GM21528 (cell line): ENCODE measurements at regions not wholly inside any gene's neighbourhood (a gene's known extent, or its start where the extent isn't known, plus 50 kb on each side); places are given as distances from the start of the nearest gene placed in this dataset.

ENCODE experiments used
- ATAC-seq: cut with Tn5 transposase; IDR thresholded peaks from one replicate; pipeline ENCODE4 v1.9.1; 2021; ENCODE audit warnings: mild to moderate bottlenecking, moderate library complexity; ENCODE audit not compliant: unreplicated experiment, low FRiP score

- ATAC-seq, result no peak
Observed at GRCh38 chrX:22648281-22648680, 351.5 kb upstream of the DDX53 start.

- no peak for ATAC-seq
Observed at GRCh38 chrX:22650691-22651090, 349.1 kb upstream of the DDX53 start.

- ATAC-seq, result no peak
Observed at GRCh38 chrX:22652596-22652995, 347.2 kb upstream of the DDX53 start.

GRCh38 chrX:22660756-22661155, 339.0 kb upstream of the DDX53 start:
- ATAC-seq, result no peak

GRCh38 chrX:22662776-22663175, 337.0 kb upstream of the DDX53 start:
- ATAC-seq, result no peak

- no peak for ATAC-seq
Observed at GRCh38 chrX:22664826-22665225, 334.9 kb upstream of the DDX53 start.

GRCh38 chrX:22665818-22666217, 333.9 kb upstream of the DDX53 start:
- ATAC-seq, result no peak

- no peak for ATAC-seq
Observed at GRCh38 chrX:22666441-22666840, 333.3 kb upstream of the DDX53 start.

GRCh38 chrX:22674932-22675331, 324.8 kb upstream of the DDX53 start:
- ATAC-seq, result no peak

GRCh38 chrX:22686138-22686541, 313.6 kb upstream of the DDX53 start:
- ATAC-seq, result no peak

- ATAC-seq, result no peak
Observed at GRCh38 chrX:22689290-22689689, 310.5 kb upstream of the DDX53 start.

- no peak for ATAC-seq
Observed at GRCh38 chrX:22690116-22690515, 309.6 kb upstream of the DDX53 start.

- no peak for ATAC-seq
Observed at GRCh38 chrX:22691966-22692565, 307.7 kb upstream of the DDX53 start.

GRCh38 chrX:22698151-22698550, 301.6 kb upstream of the DDX53 start:
- ATAC-seq, result no peak

- no peak for ATAC-seq
Observed at GRCh38 chrX:22699581-22700091, 300.1 kb upstream of the DDX53 start.

- ATAC-seq, result no peak
Observed at GRCh38 chrX:22712942-22713341, 286.8 kb upstream of the DDX53 start.

- no peak for ATAC-seq
Observed at GRCh38 chrX:22730542-22730941, 269.2 kb upstream of the DDX53 start.

- no peak for ATAC-seq
Observed at GRCh38 chrX:22737541-22737940, 262.2 kb upstream of the DDX53 start.

- ATAC-seq, result no peak
Observed at GRCh38 chrX:22739276-22739675, 260.5 kb upstream of the DDX53 start.

- no peak for ATAC-seq
Observed at GRCh38 chrX:22740836-22741235, 258.9 kb upstream of the DDX53 start.

- ATAC-seq, result no peak
Observed at GRCh38 chrX:22742174-22742573, 257.6 kb upstream of the DDX53 start.

- ATAC-seq, result no peak
Observed at GRCh38 chrX:22746081-22746480, 253.7 kb upstream of the DDX53 start.
